ENCODE measurements at regions not wholly inside any gene's neighbourhood (a gene's known extent, or its start where the extent isn't known, plus 50 kb on each side); places are given as distances from the start of the nearest gene placed in this dataset.

DNA sequence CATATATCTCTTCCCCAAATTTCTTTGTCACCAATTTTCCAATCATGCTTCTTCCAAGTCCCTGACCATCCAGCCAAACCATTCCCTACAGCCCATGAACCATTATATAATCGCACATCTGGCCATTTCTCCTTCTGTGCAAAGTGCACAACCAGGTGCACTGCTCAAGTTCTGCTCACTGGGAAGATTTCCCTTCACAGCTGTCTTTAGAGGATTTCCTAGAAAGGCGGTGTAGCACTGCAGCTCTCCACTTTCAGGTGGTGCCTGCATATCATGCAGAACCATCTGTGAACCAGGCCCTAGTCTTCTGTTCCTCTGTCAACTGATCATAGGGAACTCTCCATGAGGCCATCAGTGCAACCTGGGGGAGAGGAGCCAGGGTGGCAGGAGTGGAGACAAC is 95.0 kb upstream of the CABCOCO1 start:
- TF ChIP-seq, protein P1, sequence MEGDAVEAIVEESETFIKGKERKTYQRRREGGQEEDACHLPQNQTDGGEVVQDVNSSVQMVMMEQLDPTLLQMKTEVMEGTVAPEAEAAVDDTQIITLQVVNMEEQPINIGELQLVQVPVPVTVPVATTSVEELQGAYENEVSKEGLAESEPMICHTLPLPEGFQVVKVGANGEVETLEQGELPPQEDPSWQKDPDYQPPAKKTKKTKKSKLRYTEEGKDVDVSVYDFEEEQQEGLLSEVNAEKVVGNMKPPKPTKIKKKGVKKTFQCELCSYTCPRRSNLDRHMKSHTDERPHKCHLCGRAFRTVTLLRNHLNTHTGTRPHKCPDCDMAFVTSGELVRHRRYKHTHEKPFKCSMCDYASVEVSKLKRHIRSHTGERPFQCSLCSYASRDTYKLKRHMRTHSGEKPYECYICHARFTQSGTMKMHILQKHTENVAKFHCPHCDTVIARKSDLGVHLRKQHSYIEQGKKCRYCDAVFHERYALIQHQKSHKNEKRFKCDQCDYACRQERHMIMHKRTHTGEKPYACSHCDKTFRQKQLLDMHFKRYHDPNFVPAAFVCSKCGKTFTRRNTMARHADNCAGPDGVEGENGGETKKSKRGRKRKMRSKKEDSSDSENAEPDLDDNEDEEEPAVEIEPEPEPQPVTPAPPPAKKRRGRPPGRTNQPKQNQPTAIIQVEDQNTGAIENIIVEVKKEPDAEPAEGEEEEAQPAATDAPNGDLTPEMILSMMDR (IDR thresholded peaks at IDR 0.05) = no peak
- no peak for TF ChIP-seq POLR2A (IDR thresholded peaks at IDR 0.05)

All from heart left ventricle (tissue), 13 donors.